Testis (tissue), 2 donors: ENCODE measurements at regions not wholly inside any gene's neighbourhood (a gene's known extent, or its start where the extent isn't known, plus 50 kb on each side); places are given as distances from the start of the nearest gene placed in this dataset.

ENCODE experiments used
- POLR2A ChIP-seq: fragments of 450-650 bp; IDR thresholded peaks from one replicate; pipeline ENCODE4 v1.6.1; 2017; ENCODE audit warnings: antibody characterized with exemption, mild to moderate bottlenecking, moderate library complexity
- TF ChIP-seq, protein P1 (sequence below), 3 experiments: fragments of 450-650 bp in 2 of 3; fragments of 200-600 bp in 1 of 3; sonication (generic) in 1 of 3; IDR thresholded peaks; one replicate each; pipeline ENCODE4 v1.5.1; 2016 to 2019; ENCODE audit warnings: antibody characterized with exemption in 3 of 3, mild to moderate bottlenecking in 2 of 3, moderate library complexity in 1 of 3

DNA sequence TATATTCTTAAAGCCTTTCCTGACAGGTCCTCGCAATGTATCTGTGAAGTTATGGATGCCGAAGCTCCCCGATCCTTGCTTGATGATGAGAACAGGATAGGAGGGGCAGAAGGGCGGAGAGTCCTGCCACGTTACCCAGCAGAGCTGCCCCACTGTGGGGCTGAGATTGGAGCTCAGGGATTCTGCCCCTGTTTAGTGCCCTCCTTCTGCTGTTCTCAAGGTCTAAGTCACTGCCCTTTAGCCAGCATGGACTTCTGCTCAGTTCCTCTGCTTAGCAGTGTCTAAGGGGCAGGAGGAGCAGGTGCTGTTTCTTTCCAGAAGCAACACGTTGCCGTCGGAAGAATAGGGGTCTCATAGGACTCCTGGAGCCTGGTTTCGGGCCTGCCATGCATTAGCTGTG, 164.2 kb upstream of the B3GAT1 start:
- no peak for TF ChIP-seq POLR2A
- TF ChIP-seq, protein P1, sequence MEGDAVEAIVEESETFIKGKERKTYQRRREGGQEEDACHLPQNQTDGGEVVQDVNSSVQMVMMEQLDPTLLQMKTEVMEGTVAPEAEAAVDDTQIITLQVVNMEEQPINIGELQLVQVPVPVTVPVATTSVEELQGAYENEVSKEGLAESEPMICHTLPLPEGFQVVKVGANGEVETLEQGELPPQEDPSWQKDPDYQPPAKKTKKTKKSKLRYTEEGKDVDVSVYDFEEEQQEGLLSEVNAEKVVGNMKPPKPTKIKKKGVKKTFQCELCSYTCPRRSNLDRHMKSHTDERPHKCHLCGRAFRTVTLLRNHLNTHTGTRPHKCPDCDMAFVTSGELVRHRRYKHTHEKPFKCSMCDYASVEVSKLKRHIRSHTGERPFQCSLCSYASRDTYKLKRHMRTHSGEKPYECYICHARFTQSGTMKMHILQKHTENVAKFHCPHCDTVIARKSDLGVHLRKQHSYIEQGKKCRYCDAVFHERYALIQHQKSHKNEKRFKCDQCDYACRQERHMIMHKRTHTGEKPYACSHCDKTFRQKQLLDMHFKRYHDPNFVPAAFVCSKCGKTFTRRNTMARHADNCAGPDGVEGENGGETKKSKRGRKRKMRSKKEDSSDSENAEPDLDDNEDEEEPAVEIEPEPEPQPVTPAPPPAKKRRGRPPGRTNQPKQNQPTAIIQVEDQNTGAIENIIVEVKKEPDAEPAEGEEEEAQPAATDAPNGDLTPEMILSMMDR (IDR thresholded peaks at IDR 0.05) = no peak
